ENCODE measurements at regions not wholly inside any gene's neighbourhood (a gene's known extent, or its start where the extent isn't known, plus 50 kb on each side); places are given as distances from the start of the nearest gene placed in this dataset.

- no peaks in the 10 kb centered on the region for H3K27me3 ChIP-seq
- TF ChIP-seq, protein P1, sequence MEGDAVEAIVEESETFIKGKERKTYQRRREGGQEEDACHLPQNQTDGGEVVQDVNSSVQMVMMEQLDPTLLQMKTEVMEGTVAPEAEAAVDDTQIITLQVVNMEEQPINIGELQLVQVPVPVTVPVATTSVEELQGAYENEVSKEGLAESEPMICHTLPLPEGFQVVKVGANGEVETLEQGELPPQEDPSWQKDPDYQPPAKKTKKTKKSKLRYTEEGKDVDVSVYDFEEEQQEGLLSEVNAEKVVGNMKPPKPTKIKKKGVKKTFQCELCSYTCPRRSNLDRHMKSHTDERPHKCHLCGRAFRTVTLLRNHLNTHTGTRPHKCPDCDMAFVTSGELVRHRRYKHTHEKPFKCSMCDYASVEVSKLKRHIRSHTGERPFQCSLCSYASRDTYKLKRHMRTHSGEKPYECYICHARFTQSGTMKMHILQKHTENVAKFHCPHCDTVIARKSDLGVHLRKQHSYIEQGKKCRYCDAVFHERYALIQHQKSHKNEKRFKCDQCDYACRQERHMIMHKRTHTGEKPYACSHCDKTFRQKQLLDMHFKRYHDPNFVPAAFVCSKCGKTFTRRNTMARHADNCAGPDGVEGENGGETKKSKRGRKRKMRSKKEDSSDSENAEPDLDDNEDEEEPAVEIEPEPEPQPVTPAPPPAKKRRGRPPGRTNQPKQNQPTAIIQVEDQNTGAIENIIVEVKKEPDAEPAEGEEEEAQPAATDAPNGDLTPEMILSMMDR (IDR thresholded peaks at IDR 0.05) = no peak
Measured at GRCh38 chr11:91761406-91762025, 463.1 kb upstream of the FAT3 start.

GRCh38 chr11:91756829-91757480 lies 467.7 kb upstream of the FAT3 start:
- intact Hi-C loops (cut with DNase I) = no loop called here
- TF ChIP-seq, protein P1 (IDR thresholded peaks at IDR 0.05) = no peak

More at GRCh38 chr11:91761406-91762025, 463.1 kb upstream of the FAT3 start:
- no peak overlapping the region for H3K4me3 ChIP-seq
- no peaks in the 10 kb centered on the region for H3K4me1 ChIP-seq
- no peaks in the 10 kb centered on the region for H3K9me3 ChIP-seq
- intact Hi-C loops (cut with DNase I) = no loop called here
- H3K27ac ChIP-seq = no peak overlapping the region
- no peaks in the 10 kb centered on the region for H3K36me3 ChIP-seq
- H3K9ac ChIP-seq (ENCODE audit: low read depth in 2 of 2, low read length in 2 of 2) = no peak overlapping the region
- no peak for DNase-seq

GRCh38 chr11:91755951-91756707 lies 468.5 kb upstream of the FAT3 start:
- TF ChIP-seq, protein P1 (IDR thresholded peaks at IDR 0.05) = no peak
- Histone ChIP-seq H3K9ac (ENCODE audit: low read depth in 2 of 2, low read length in 2 of 2) (no peak overlapping the region), H3K27ac (no peak overlapping the region), H3K36me3 (no peaks in the 10 kb centered on the region), H3K27me3 (no peaks in the 10 kb centered on the region), H3K4me1 (no peaks in the 10 kb centered on the region), H3K9me3 (no peaks in the 10 kb centered on the region), H3K4me3 (no peak overlapping the region)
- intact Hi-C loops (cut with DNase I) = no loop called here
- no peak for DNase-seq

More at GRCh38 chr11:91756829-91757480, 467.7 kb upstream of the FAT3 start:
- H3K27ac ChIP-seq = no peak overlapping the region
- no peaks in the 10 kb centered on the region for H3K9me3 ChIP-seq
- no peaks in the 10 kb centered on the region for H3K27me3 ChIP-seq
- H3K36me3 ChIP-seq = no peaks in the 10 kb centered on the region
- no peak for DNase-seq
- H3K4me3 ChIP-seq = no peak overlapping the region
- no peaks in the 10 kb centered on the region for H3K4me1 ChIP-seq
- H3K9ac ChIP-seq (ENCODE audit: low read depth in 2 of 2, low read length in 2 of 2) = no peak overlapping the region

DNA sequence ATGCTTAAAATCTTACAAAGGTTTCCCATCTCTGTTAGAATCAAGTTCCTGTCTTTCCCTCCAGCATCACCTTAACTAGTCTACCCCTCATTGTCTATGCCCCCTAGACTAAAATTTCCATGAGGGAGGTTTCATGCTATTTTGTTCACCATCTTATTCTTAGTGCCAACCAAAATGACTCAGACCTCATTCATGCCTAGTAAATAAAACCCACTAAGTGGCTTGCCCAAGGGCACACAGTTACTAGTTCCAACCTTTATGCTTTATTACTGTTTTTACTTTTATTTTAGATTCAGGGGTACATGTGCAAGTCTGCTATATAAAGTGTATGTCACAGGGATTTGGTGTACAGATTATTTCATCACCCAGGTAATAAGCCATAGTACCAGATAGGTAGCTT lies 469.1 kb upstream of the FAT3 start:
- no peak overlapping the region for H3K4me3 ChIP-seq
- H3K4me1 ChIP-seq = no peaks in the 10 kb centered on the region
- DNase-seq = no peak
- H3K9me3 ChIP-seq = no peaks in the 10 kb centered on the region
- no peak overlapping the region for H3K27ac ChIP-seq
- TF ChIP-seq, protein P1 (IDR thresholded peaks at IDR 0.05) = no peak
- no peak overlapping the region for H3K9ac ChIP-seq (ENCODE audit: low read depth in 2 of 2, low read length in 2 of 2)
- no peaks in the 10 kb centered on the region for H3K36me3 ChIP-seq
- no peaks in the 10 kb centered on the region for H3K27me3 ChIP-seq
- intact Hi-C loops (cut with DNase I) = no loop called here

DNA sequence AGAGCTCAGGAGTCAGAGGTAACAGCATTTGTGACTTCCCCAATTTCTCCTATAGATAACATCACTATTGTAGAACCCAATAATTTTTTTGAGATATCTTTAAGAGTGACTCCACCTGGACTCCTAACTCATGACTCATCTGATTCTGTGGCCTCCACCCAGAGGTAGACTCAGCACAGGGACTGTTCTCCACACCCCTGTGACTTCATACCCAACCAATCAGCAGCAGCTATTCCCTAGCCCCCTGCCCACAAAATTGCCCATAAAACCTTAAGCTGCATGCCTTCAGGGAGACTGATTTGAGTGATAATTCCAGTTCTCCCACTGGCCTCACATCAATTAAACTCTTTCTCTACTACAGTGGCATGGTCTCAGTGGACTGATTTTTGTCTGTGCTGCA lies 475.4 kb upstream of the FAT3 start:
- TF ChIP-seq, protein P1 (IDR thresholded peaks at IDR 0.05) = no peak
- no peak for DNase-seq
- Histone ChIP-seq H3K4me1 (no peaks in the 10 kb centered on the region), H3K9me3 (no peaks in the 10 kb centered on the region), H3K36me3 (no peaks in the 10 kb centered on the region), H3K9ac (ENCODE audit: low read depth in 2 of 2, low read length in 2 of 2) (no peak overlapping the region), H3K27ac (no peak overlapping the region), H3K4me3 (no peak overlapping the region), H3K27me3 (no peaks in the 10 kb centered on the region)
- intact Hi-C loops (cut with DNase I) = no loop called here
